Keratinocyte (primary cell): ENCODE measurements at regions not wholly inside any gene's neighbourhood (a gene's known extent, or its start where the extent isn't known, plus 50 kb on each side); places are given as distances from the start of the nearest gene placed in this dataset.

Experiments used
- DNase-seq: peaks from one replicate; pipeline ENCODE4 v3.0.0-alpha.2; 2011; ENCODE audit warnings: low read depth, missing footprints, low spot score
- FAIRE-seq: peaks from 2 replicates; lab custom pipeline; 2011; peaks lifted over from hg19 to GRCh38; lab: Jason Lieb, UNC
- H2AFZ ChIP-seq: 2 replicates; pipeline ENCODE4 v1.6.0; 2012; ENCODE audit warnings: low read length, control low read depth, inconsistent platforms; ENCODE audit not compliant: control insufficient read depth
- H3K27ac ChIP-seq: 2 replicates; pipeline ENCODE4 v1.5.1; 2011; ENCODE audit warnings: low read length; ENCODE audit not compliant: control insufficient read depth, insufficient read depth
- H3K27me3 ChIP-seq: 3 replicates; pipeline ENCODE4 v1.6.0; 2011; ENCODE audit warnings: low read length; ENCODE audit not compliant: control insufficient read depth, insufficient read depth; ENCODE audit errors: extremely low read depth
- H3K36me3 ChIP-seq, 2 experiments: 2 replicates in 1 of 2; 3 replicates in 1 of 2; pipeline ENCODE4 v1.5.1; 2011; ENCODE audit warnings: low read length in 2 of 2, mild to moderate bottlenecking in 1 of 2; ENCODE audit not compliant: control insufficient read depth in 2 of 2, insufficient read depth in 2 of 2; ENCODE audit errors: extremely low read depth in 1 of 2
- H3K4me1 ChIP-seq: 3 replicates; pipeline ENCODE4 v1.5.1; 2011; ENCODE audit warnings: low read length; ENCODE audit not compliant: control insufficient read depth, insufficient read depth; ENCODE audit errors: extremely low read depth
- H3K4me2 ChIP-seq: 3 replicates; pipeline ENCODE4 v1.6.0; 2011; ENCODE audit warnings: low read depth, low read length; ENCODE audit not compliant: control insufficient read depth, insufficient read depth; ENCODE audit errors: extremely low read depth
- H3K4me3 ChIP-seq, 3 experiments: fragments of 200-600 bp in 1 of 3; sonication (generic) in 1 of 3; 2 replicates in 2 of 3; 3 replicates in 1 of 3; pipeline ENCODE4 v1.5.1; 2011 to 2016; ENCODE audit warnings: low read length in 3 of 3, mild to moderate bottlenecking in 3 of 3, control low read depth in 2 of 3, inconsistent platforms in 1 of 3, low read depth in 1 of 3, mixed read lengths in 1 of 3, mixed run types in 1 of 3, moderate library complexity in 1 of 3; ENCODE audit not compliant: control insufficient read depth in 2 of 3, insufficient read depth in 2 of 3; ENCODE audit errors: extremely low read depth in 1 of 3
- H3K79me2 ChIP-seq: 2 replicates; pipeline ENCODE4 v1.6.0; 2012; ENCODE audit warnings: low read length; ENCODE audit not compliant: control insufficient read depth, insufficient read depth
- H3K9ac ChIP-seq: 3 replicates; pipeline ENCODE4 v1.6.0; 2011; ENCODE audit warnings: low read length; ENCODE audit not compliant: control insufficient read depth, insufficient read depth; ENCODE audit errors: extremely low read depth
- H3K9me1 ChIP-seq: 3 replicates; pipeline ENCODE4 v1.6.0; 2011; ENCODE audit warnings: low read length; ENCODE audit not compliant: control insufficient read depth, insufficient read depth; ENCODE audit errors: extremely low read depth
- H3K9me3 ChIP-seq: 2 replicates; pipeline ENCODE4 v1.5.1; 2012; ENCODE audit warnings: low read depth, low read length; ENCODE audit not compliant: control insufficient read depth
- H4K20me1 ChIP-seq: 3 replicates; pipeline ENCODE4 v1.6.0; 2011; ENCODE audit warnings: low read length; ENCODE audit not compliant: control insufficient read depth, insufficient read depth; ENCODE audit errors: extremely low read depth
- CTCF ChIP-seq, 3 experiments: IDR thresholded peaks in 1 of 3; conservative IDR thresholded peaks in 1 of 3; optimal IDR thresholded peaks in 1 of 3; 2 replicates in 2 of 3; 3 replicates in 1 of 3; pipeline versions ENCODE3 to v1.5.1; 2011; ENCODE audit warnings: low read length in 3 of 3, mild to moderate bottlenecking in 3 of 3, moderate library complexity in 2 of 3, control low read depth in 1 of 3, inconsistent platforms in 1 of 3; ENCODE audit not compliant: insufficient read depth in 2 of 3; ENCODE audit errors: extremely low read depth in 1 of 3
- EZH2 ChIP-seq: IDR thresholded peaks from one replicate; pipeline ENCODE4 v1.6.1; 2012; ENCODE audit warnings: inconsistent platforms, mild to moderate bottlenecking, low read length, moderate library complexity
- dilution Hi-C: fragments of 300-500 bp; cut with MboI; formaldehyde crosslinking; loops from one replicate; pipeline ENCODE4 v1.7.0; 2020; ENCODE audit warnings: low sequenced_read_pairs; ENCODE audit not compliant: extremely low pct_ligation_motif_present

- Histone ChIP-seq H3K9me3 (no peaks in the 10 kb centered on the region), H3K4me1 (no peaks in the 10 kb centered on the region)
Measured at GRCh38 chr4:31923634-31924033, 1203.5 kb downstream of the PCDH7 start.

DNA sequence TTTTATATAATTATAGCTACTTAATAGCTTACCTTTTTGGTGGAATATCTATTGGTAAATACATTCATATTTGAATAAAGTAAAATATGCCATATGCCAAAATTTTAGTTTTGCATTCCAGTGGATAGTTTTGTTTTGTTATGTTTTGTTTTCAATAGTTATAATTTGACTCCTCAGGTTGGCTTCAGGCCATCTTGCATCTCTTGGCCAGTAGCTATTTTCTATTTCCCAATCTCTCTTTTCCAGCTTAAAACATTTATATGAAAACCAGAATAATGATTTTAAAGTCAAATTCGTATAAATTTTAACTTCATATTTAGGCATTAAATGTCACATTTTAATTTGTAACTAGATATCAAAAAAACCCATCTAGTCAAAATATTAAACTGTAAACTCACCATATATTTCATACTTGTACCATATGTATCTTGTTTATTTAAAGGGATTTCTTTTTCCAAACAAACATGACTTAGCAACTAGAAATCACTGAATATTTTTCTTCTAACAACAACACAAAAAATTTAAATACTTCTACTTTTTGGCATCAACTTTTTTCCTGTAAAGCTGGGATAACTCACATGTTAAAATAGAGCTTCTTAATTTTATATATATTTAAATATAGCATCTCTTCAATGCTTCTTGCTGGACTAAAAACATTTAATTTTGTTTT lies 1209.6 kb downstream of the PCDH7 start:
- no peaks in the 10 kb centered on the region for H3K79me2 ChIP-seq
- no peak overlapping the region for H2AFZ ChIP-seq
- no peaks in the 10 kb centered on the region for H4K20me1 ChIP-seq
- no peak for DNase-seq
- dilution Hi-C loops = no loop called here
- H3K4me1 ChIP-seq = no peaks in the 10 kb centered on the region
- no peak overlapping the region for H3K9ac ChIP-seq
- no peak for FAIRE-seq
- no peak overlapping the region for H3K4me3 ChIP-seq
- no peak overlapping the region for H3K27ac ChIP-seq
- H3K27me3 ChIP-seq = no peaks in the 10 kb centered on the region
- no peaks in the 10 kb centered on the region for H3K9me3 ChIP-seq
- H3K4me2 ChIP-seq = no peak overlapping the region
- TF ChIP-seq CTCF (optimal IDR thresholded peaks at IDR 0.05 in 1 of 3, IDR thresholded peaks at IDR 0.05 in 1 of 3, conservative IDR thresholded peaks at IDR 0.05 in 1 of 3; ENCODE audit: extremely low read depth in 1 of 3, insufficient read depth in 2 of 3, low read length in 3 of 3) (no peak), EZH2 (no peak)
- no peaks in the 10 kb centered on the region for H3K36me3 ChIP-seq
- H3K9me1 ChIP-seq = no peaks in the 10 kb centered on the region

More at GRCh38 chr4:31923634-31924033, 1203.5 kb downstream of the PCDH7 start:
- Histone ChIP-seq H3K36me3 (no peaks in the 10 kb centered on the region), H2AFZ (no peak overlapping the region), H3K4me3 (no peak overlapping the region), H3K79me2 (no peaks in the 10 kb centered on the region), H3K9ac (no peak overlapping the region), H3K27me3 (no peaks in the 10 kb centered on the region), H4K20me1 (no peaks in the 10 kb centered on the region), H3K4me2 (no peak overlapping the region), H3K9me1 (no peaks in the 10 kb centered on the region), H3K27ac (no peak overlapping the region)
- FAIRE-seq = no peak
- dilution Hi-C loops = no loop called here
- TF ChIP-seq EZH2 (no peak), CTCF (optimal IDR thresholded peaks at IDR 0.05 in 1 of 3, IDR thresholded peaks at IDR 0.05 in 1 of 3, conservative IDR thresholded peaks at IDR 0.05 in 1 of 3; ENCODE audit: extremely low read depth in 1 of 3, insufficient read depth in 2 of 3, low read length in 3 of 3) (no peak)
- DNase-seq = no peak
